ENCODE measurements at regions not wholly inside any gene's neighbourhood (a gene's known extent, or its start where the extent isn't known, plus 50 kb on each side); places are given as distances from the start of the nearest gene placed in this dataset.
A peak's percentile ranks its signal among the peaks of the same experiment; 100 is the strongest.
"Not testable (repeated sequence)": the region's sequence is repeated elsewhere in the genome, so short reads cannot be mapped to it uniquely, and the experiment has no call there.

DNA sequence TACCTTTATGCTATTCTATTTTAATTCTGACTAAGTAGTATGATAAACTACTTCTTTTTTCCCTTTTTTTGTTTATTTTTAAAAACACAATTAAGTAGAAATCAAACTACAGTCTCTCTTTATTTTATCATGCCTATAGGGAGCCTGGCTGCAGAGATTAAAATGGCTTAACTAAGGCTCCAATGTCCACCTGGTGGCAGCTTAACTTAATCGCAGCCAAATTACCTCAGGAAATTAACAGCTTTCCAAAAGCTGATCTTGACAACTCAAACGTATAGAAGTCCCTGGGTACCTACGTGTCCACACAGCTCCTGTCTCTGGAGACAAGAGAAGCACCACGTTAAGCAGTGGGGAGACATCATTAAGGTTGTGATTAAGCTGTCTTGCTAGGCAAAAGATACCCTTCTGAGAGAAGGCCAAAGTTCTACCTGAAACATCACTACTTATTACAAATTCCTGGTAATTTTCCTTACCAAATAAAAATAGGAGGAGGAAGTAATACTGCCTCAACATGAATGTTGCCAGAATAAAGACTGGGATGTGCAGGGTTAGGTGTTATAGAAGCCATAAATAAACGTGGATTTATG is 63.2 kb upstream of the SNX19 start:
- H3K36me3 Mint-ChIP-seq, result no peaks in the 10 kb centered on the region
- TF ChIP-seq, protein P1, sequence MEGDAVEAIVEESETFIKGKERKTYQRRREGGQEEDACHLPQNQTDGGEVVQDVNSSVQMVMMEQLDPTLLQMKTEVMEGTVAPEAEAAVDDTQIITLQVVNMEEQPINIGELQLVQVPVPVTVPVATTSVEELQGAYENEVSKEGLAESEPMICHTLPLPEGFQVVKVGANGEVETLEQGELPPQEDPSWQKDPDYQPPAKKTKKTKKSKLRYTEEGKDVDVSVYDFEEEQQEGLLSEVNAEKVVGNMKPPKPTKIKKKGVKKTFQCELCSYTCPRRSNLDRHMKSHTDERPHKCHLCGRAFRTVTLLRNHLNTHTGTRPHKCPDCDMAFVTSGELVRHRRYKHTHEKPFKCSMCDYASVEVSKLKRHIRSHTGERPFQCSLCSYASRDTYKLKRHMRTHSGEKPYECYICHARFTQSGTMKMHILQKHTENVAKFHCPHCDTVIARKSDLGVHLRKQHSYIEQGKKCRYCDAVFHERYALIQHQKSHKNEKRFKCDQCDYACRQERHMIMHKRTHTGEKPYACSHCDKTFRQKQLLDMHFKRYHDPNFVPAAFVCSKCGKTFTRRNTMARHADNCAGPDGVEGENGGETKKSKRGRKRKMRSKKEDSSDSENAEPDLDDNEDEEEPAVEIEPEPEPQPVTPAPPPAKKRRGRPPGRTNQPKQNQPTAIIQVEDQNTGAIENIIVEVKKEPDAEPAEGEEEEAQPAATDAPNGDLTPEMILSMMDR (conservative IDR thresholded peaks at IDR 0.05), result peak; percentile 75
- H3K9me3 Mint-ChIP-seq, result peaks cover 14% of the 10 kb centered on the region
- peaks cover 24% of the 10 kb centered on the region for H3K27me3 Mint-ChIP-seq
- no peak overlapping the region for H3K4me3 Mint-ChIP-seq
- H3K4me1 Mint-ChIP-seq (ENCODE audit: unreplicated experiment), result no peaks in the 10 kb centered on the region
- no peak overlapping the region for H3K27ac Mint-ChIP-seq
- no peak for DNase-seq (ENCODE audit: extremely low spot score, unreplicated experiment)

GRCh38 chr11:130980071-130980862 is 64.0 kb upstream of the SNX19 start:
- Mint-ChIP-seq H3K27ac (no peak overlapping the region), H3K9me3 (peaks cover 14% of the 10 kb centered on the region), H3K27me3 (peaks cover 21% of the 10 kb centered on the region), H3K4me3 (no peak overlapping the region), H3K4me1 (ENCODE audit: unreplicated experiment) (no peaks in the 10 kb centered on the region), H3K36me3 (no peaks in the 10 kb centered on the region)
- DNase-seq (ENCODE audit: extremely low spot score, unreplicated experiment), result no peak
- TF ChIP-seq, protein P1 (conservative IDR thresholded peaks at IDR 0.05), result no peak

DNA sequence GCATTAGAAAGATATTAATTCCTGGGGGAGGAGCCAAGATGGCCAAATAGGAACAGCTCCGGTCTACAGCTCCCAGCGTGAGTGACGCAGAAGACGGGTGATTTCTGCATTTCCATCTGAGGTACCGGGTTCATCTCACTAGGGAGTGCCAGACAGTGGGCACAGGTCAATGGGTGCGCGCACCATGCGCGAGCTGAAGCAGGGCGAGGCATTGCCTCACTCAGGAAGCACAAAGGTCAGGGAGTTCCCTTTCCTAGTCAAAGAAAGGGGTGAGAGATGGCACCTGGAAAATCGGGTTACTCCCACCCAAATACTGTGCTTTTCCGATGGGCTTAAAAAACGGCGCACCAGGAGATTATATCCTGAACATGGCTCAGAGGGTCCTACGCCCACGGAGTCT is 68.0 kb upstream of the SNX19 start:
- H3K4me1 Mint-ChIP-seq (ENCODE audit: unreplicated experiment); H3K9me3 Mint-ChIP-seq; DNase-seq (ENCODE audit: extremely low spot score, unreplicated experiment); H3K4me3 Mint-ChIP-seq; H3K27ac Mint-ChIP-seq; H3K36me3 Mint-ChIP-seq: not testable (repeated sequence)
- H3K27me3 Mint-ChIP-seq, result peaks cover 12% of the 10 kb centered on the region

DNA sequence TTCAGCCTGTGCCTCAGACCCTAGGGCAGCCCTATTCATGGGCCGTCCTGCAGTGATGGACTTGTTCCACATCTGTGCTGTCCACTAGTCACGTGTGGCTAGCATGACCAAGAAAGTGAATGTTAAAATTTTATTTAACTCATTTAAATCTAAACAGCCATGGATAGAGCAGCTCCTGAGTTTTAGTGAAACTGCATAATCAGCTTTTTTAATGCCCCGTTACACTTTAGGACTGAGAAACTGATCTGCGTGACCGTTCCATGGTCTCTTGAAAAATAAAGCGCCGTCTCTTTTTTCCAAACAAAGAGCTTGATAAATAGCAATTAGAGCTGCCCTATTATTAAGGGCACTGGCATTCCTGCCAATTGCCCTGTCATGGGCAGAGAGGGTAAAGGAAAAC is 76.5 kb upstream of the SNX19 start:
- Mint-ChIP-seq H3K9me3 (no peaks in the 10 kb centered on the region), H3K36me3 (no peaks in the 10 kb centered on the region), H3K4me3 (no peak overlapping the region), H3K27ac (no peak overlapping the region), H3K4me1 (ENCODE audit: unreplicated experiment) (no peaks in the 10 kb centered on the region), H3K27me3 (peaks cover 26% of the 10 kb centered on the region)
- DNase-seq (ENCODE audit: extremely low spot score, unreplicated experiment), result no peak
- TF ChIP-seq, protein P1 (conservative IDR thresholded peaks at IDR 0.05), result no peak

- peaks cover 26% of the 10 kb centered on the region for H3K27me3 Mint-ChIP-seq
- no peak for DNase-seq (ENCODE audit: extremely low spot score, unreplicated experiment)
- no peaks in the 10 kb centered on the region for H3K36me3 Mint-ChIP-seq
- H3K4me1 Mint-ChIP-seq (ENCODE audit: unreplicated experiment), result no peaks in the 10 kb centered on the region
- H3K4me3 Mint-ChIP-seq, result no peak overlapping the region
- TF ChIP-seq, protein P1 (conservative IDR thresholded peaks at IDR 0.05), result no peak
- no peaks in the 10 kb centered on the region for H3K9me3 Mint-ChIP-seq
- no peak overlapping the region for H3K27ac Mint-ChIP-seq
These were observed 77.8 kb upstream of the SNX19 start for GRCh38 chr11:130994043-130994442.

- Mint-ChIP-seq H3K36me3 (no peaks in the 10 kb centered on the region), H3K4me3 (no peak overlapping the region), H3K27me3 (peaks cover 26% of the 10 kb centered on the region), H3K9me3 (no peaks in the 10 kb centered on the region), H3K4me1 (ENCODE audit: unreplicated experiment) (no peaks in the 10 kb centered on the region), H3K27ac (no peak overlapping the region)
- TF ChIP-seq, protein P1 (conservative IDR thresholded peaks at IDR 0.05), result no peak
- DNase-seq (ENCODE audit: extremely low spot score, unreplicated experiment), result no peak
These were observed 79.0 kb upstream of the SNX19 start for GRCh38 chr11:130995266-130995665.
